K562 (cell line): ENCODE measurements at regions not wholly inside any gene's neighbourhood (a gene's known extent, or its start where the extent isn't known, plus 50 kb on each side); places are given as distances from the start of the nearest gene placed in this dataset.
"Not testable (repeated sequence)": the region's sequence is repeated elsewhere in the genome, so short reads cannot be mapped to it uniquely, and the experiment has no call there.

Experiments used
- ARID1B ChIP-seq: fragments of 450-650 bp; IDR thresholded peaks from 2 replicates; pipeline ENCODE4 v1.6.1; 2016; ENCODE audit warnings: antibody characterized with exemption, mild to moderate bottlenecking, inconsistent platforms
- CBFA2T2 ChIP-seq: fragments of 450-650 bp; conservative IDR thresholded peaks from 2 replicates; pipeline ENCODE4 v1.6.1; 2017; ENCODE audit warnings: mild to moderate bottlenecking
- DPF2 ChIP-seq: fragments of 450-650 bp; IDR thresholded peaks from 2 replicates; pipeline ENCODE4 v1.6.1; 2016
- EP400 ChIP-seq: fragments of 450-650 bp; IDR thresholded peaks from 2 replicates; pipeline ENCODE4 v1.6.1; 2017; ENCODE audit warnings: antibody characterized with exemption, mild to moderate bottlenecking, moderate library complexity
- JUND ChIP-seq, 2 experiments: IDR thresholded peaks; 2 replicates in 1 of 2; 3 replicates in 1 of 2; pipeline ENCODE4 v1.6.1; 2011; ENCODE audit warnings: borderline replicate concordance in 2 of 2, low read depth in 2 of 2, low read length in 2 of 2, improper control_type of control experiment in 1 of 2, missing biosample characterization in 1 of 2, missing genetic modification characterization in 1 of 2, missing genetic modification reagents in 1 of 2
- KLF16 ChIP-seq: IDR thresholded peaks from 2 replicates; pipeline ENCODE4 v1.6.1; 2016; ENCODE audit warnings: antibody characterized with exemption
- L3MBTL2 ChIP-seq: fragments of 450-650 bp; IDR thresholded peaks from 2 replicates; pipeline ENCODE4 v1.6.1; 2016; ENCODE audit warnings: mild to moderate bottlenecking, moderate library complexity
- LEF1 ChIP-seq: fragments of 450-650 bp; IDR thresholded peaks from 2 replicates; pipeline ENCODE4 v1.6.1; 2016; ENCODE audit warnings: mild to moderate bottlenecking
- MTA2 ChIP-seq: fragments of 450-650 bp; IDR thresholded peaks from 2 replicates; pipeline ENCODE4 v1.6.1; 2016; ENCODE audit warnings: low read depth
- MYC ChIP-seq, 2 experiments: fragments of 250-450 bp in 1 of 2; sonication (Bioruptor Pico) in 1 of 2; IDR thresholded peaks; 2 replicates each; pipeline versions ENCODE4 v1.5.1 to v1.6.1; 2012 to 2021; ENCODE audit warnings: low read depth in 2 of 2, borderline replicate concordance in 1 of 2, improper control_type of control experiment in 1 of 2, low read length in 1 of 2, mild to moderate bottlenecking in 1 of 2, moderate library complexity in 1 of 2
- NCOR1 ChIP-seq: fragments of 450-650 bp; IDR thresholded peaks from 2 replicates; pipeline ENCODE4 v1.6.1; 2016; ENCODE audit warnings: mild to moderate bottlenecking, moderate library complexity
- SMARCA4 ChIP-seq: fragments of 450-650 bp; IDR thresholded peaks from 2 replicates; pipeline ENCODE4 v1.6.1; 2016
- TAL1 ChIP-seq: fragments of 450-650 bp; IDR thresholded peaks from 2 replicates; pipeline ENCODE4 v1.6.1; 2016; ENCODE audit warnings: mild to moderate bottlenecking
- TBL1XR1 ChIP-seq, 2 experiments: IDR thresholded peaks; 2 replicates each; pipeline ENCODE4 v1.6.1; 2012; ENCODE audit warnings: improper control_type of control experiment in 2 of 2, low read length in 2 of 2, mild to moderate bottlenecking in 1 of 2
- TEAD4 ChIP-seq, 2 experiments: sonication (generic) in 1 of 2; formaldehyde crosslinking in 1 of 2; IDR thresholded peaks; 2 replicates each; pipeline versions ENCODE4 v1.6.1 to v1.8.0; 2012 to 2022; ENCODE audit warnings: borderline replicate concordance in 1 of 2, inconsistent platforms in 1 of 2, low read length in 1 of 2, mild to moderate bottlenecking in 1 of 2, missing genetic modification reagents in 1 of 2
- TF ChIP-seq, protein P1 (sequence below), 2 experiments: fragments of 450-650 bp; conservative IDR thresholded peaks; 2 replicates each; pipeline ENCODE4 v1.6.1; 2017; ENCODE audit warnings: mild to moderate bottlenecking in 2 of 2, moderate library complexity in 2 of 2
- TF ChIP-seq, protein P2 (sequence below), 2 experiments: fragments of 150-350 bp in 1 of 2; IDR thresholded peaks; 2 replicates each; pipeline ENCODE4 v1.6.1; 2012 to 2016; ENCODE audit warnings: low read depth in 2 of 2, low read length in 2 of 2, mild to moderate bottlenecking in 1 of 2, moderate library complexity in 1 of 2
- TF ChIP-seq, protein P3 (sequence below): fragments of 450-650 bp; IDR thresholded peaks from 2 replicates; pipeline ENCODE4 v1.6.1; 2017; ENCODE audit warnings: antibody characterized with exemption, mild to moderate bottlenecking

DNA sequence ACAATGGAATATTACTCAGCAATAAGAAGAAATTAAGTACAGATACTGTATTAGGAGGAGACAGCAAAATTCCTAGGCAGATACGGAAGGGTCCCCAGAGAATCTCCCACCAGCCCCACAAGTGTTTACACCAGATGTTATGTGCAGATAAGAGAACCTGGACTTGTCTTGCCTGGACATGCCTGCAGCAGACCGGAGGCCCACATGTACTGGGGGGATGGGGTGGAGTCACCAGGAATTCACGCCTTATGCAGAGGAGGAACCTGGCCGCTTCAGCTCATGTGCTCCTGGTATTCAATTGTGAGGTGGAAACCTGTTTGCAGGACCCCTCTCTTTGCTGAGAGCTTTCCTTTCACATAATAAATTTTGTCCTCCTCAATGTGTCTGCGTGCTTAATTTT lies 586.3 kb upstream of the DEFB115 start (continued):
- TF ChIP-seq, protein P1, sequence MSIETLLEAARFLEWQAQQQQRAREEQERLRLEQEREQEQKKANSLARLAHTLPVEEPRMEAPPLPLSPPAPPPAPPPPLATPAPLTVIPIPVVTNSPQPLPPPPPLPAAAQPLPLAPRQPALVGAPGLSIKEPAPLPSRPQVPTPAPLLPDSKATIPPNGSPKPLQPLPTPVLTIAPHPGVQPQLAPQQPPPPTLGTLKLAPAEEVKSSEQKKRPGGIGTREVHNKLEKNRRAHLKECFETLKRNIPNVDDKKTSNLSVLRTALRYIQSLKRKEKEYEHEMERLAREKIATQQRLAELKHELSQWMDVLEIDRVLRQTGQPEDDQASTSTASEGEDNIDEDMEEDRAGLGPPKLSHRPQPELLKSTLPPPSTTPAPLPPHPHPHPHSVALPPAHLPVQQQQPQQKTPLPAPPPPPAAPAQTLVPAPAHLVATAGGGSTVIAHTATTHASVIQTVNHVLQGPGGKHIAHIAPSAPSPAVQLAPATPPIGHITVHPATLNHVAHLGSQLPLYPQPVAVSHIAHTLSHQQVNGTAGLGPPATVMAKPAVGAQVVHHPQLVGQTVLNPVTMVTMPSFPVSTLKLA (conservative IDR thresholded peaks at IDR 0.05), result peak; percentile 45 to 58; a peak in 1 of 4 replicates
- TF ChIP-seq SMARCA4 (peak; percentile 68), ARID1B (peak; percentile 84), MYC (IDR thresholded peaks at IDR 0.05; ENCODE audit: low read depth, low read length) (peak; percentile 81), CBFA2T2 (peak; percentile 57), EP400 (peak; percentile 53; the same call in 1 of the 2 replicates), DPF2 (peak; percentile 57; the same call in 1 of the 2 replicates), MTA2 (peak; percentile 51; the same call in 1 of the 2 replicates), TBL1XR1 (IDR thresholded peaks at IDR 0.05; ENCODE audit: low read length in 2 of 2) (0 out of 4 replicates have a peak, but pooled peaks of 1 of the 2 experiments have one; percentile 42), LEF1 (peak; percentile 49), TAL1 (peak; percentile 77), NCOR1 (peak; percentile 59; the same call in 1 of the 2 replicates), L3MBTL2 (peak; percentile 65), JUND (IDR thresholded peaks at IDR 0.05; ENCODE audit: borderline replicate concordance, low read depth, low read length) (0 out of 2 replicates have a peak, but pooled peaks have one; percentile 11), TEAD4 (IDR thresholded peaks at IDR 0.05; ENCODE audit: low read length) (peak; percentile 79), KLF16 (0 out of 2 replicates have a peak, but pooled peaks have one; percentile 19)
- not testable (repeated sequence) for TF ChIP-seq MYC (CRISPR knock-in tag; IDR thresholded peaks at IDR 0.05; ENCODE audit: borderline replicate concordance, low read depth); JUND (tag; IDR thresholded peaks at IDR 0.05; ENCODE audit: borderline replicate concordance, low read depth, low read length); TEAD4 (CRISPR knock-in tag; IDR thresholded peaks at IDR 0.05; ENCODE audit: borderline replicate concordance)
- TF ChIP-seq, protein P2, sequence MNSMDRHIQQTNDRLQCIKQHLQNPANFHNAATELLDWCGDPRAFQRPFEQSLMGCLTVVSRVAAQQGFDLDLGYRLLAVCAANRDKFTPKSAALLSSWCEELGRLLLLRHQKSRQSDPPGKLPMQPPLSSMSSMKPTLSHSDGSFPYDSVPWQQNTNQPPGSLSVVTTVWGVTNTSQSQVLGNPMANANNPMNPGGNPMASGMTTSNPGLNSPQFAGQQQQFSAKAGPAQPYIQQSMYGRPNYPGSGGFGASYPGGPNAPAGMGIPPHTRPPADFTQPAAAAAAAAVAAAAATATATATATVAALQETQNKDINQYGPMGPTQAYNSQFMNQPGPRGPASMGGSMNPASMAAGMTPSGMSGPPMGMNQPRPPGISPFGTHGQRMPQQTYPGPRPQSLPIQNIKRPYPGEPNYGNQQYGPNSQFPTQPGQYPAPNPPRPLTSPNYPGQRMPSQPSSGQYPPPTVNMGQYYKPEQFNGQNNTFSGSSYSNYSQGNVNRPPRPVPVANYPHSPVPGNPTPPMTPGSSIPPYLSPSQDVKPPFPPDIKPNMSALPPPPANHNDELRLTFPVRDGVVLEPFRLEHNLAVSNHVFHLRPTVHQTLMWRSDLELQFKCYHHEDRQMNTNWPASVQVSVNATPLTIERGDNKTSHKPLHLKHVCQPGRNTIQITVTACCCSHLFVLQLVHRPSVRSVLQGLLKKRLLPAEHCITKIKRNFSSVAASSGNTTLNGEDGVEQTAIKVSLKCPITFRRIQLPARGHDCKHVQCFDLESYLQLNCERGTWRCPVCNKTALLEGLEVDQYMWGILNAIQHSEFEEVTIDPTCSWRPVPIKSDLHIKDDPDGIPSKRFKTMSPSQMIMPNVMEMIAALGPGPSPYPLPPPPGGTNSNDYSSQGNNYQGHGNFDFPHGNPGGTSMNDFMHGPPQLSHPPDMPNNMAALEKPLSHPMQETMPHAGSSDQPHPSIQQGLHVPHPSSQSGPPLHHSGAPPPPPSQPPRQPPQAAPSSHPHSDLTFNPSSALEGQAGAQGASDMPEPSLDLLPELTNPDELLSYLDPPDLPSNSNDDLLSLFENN (IDR thresholded peaks at IDR 0.05; ENCODE audit: low read depth in 2 of 2, low read length in 2 of 2), result peak in 1 of 2 experiments; percentile 62; a peak in 1 of 4 replicates
- TF ChIP-seq, protein P3, sequence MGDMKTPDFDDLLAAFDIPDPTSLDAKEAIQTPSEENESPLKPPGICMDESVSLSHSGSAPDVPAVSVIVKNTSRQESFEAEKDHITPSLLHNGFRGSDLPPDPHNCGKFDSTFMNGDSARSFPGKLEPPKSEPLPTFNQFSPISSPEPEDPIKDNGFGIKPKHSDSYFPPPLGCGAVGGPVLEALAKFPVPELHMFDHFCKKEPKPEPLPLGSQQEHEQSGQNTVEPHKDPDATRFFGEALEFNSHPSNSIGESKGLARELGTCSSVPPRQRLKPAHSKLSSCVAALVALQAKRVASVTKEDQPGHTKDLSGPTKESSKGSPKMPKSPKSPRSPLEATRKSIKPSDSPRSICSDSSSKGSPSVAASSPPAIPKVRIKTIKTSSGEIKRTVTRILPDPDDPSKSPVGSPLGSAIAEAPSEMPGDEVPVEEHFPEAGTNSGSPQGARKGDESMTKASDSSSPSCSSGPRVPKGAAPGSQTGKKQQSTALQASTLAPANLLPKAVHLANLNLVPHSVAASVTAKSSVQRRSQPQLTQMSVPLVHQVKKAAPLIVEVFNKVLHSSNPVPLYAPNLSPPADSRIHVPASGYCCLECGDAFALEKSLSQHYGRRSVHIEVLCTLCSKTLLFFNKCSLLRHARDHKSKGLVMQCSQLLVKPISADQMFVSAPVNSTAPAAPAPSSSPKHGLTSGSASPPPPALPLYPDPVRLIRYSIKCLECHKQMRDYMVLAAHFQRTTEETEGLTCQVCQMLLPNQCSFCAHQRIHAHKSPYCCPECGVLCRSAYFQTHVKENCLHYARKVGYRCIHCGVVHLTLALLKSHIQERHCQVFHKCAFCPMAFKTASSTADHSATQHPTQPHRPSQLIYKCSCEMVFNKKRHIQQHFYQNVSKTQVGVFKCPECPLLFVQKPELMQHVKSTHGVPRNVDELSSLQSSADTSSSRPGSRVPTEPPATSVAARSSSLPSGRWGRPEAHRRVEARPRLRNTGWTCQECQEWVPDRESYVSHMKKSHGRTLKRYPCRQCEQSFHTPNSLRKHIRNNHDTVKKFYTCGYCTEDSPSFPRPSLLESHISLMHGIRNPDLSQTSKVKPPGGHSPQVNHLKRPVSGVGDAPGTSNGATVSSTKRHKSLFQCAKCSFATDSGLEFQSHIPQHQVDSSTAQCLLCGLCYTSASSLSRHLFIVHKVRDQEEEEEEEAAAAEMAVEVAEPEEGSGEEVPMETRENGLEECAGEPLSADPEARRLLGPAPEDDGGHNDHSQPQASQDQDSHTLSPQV, result peak; percentile 79; the same call in 1 of the 2 replicates
